IMR-90 (cell line): ENCODE measurements at regions not wholly inside any gene's neighbourhood (a gene's known extent, or its start where the extent isn't known, plus 50 kb on each side); places are given as distances from the start of the nearest gene placed in this dataset.

Experiments
- ATAC-seq: fragments of 200-7000 bp; cut with Tn5 transposase; 2 replicates; pipeline ENCODE4 v1.9.1; 2020; ENCODE audit warnings: low read depth, mild to moderate bottlenecking, moderate library complexity
- BruUV-seq: library from RNA; stranded (reverse); fragments of 400-500 nt; replicated peaks from 2 replicates; lab custom pipeline; 2021; lab: Mats Ljungman, UMichigan
- CTCF ChIA-PET: fragments of 300-600 bp; formaldehyde crosslinking; extraction: SDS; loops from one replicate; lab custom pipeline; 2021; ENCODE audit warnings: antibody characterized with exemption; lab: Yijun Ruan, JAX
- POLR2A ChIA-PET: fragments of 300-600 bp; sonication (Branson Sonifier 250); formaldehyde crosslinking; loops from one replicate; lab custom pipeline; 2022; ENCODE audit warnings: antibody characterized with exemption; ENCODE audit not compliant: unreplicated experiment; lab: Charles Lee
- DNase-seq: peaks from one replicate; pipeline ENCODE4 v3.0.0; 2013
- H2AFZ ChIP-seq: replicated peaks from 2 replicates; pipeline ENCODE3; 2013; ENCODE audit warnings: low read length, mild to moderate bottlenecking; ENCODE audit not compliant: poor library complexity
- H2AK5ac ChIP-seq: 2 replicates; pipeline ENCODE4 v1.6.1; 2013; ENCODE audit warnings: low read depth, low read length, inconsistent platforms
- H2AK9ac ChIP-seq: replicated peaks from 2 replicates; pipeline ENCODE3; 2013; ENCODE audit warnings: mild to moderate bottlenecking, low read depth, low read length, moderate library complexity; ENCODE audit not compliant: poor library complexity
- H2BK120ac ChIP-seq: 2 replicates; pipeline ENCODE4 v1.6.1; 2013; ENCODE audit warnings: low read depth, low read length, inconsistent platforms
- H2BK15ac ChIP-seq: 3 replicates; pipeline ENCODE4 v1.6.1; 2013; ENCODE audit warnings: low read depth, low read length, inconsistent platforms
- H2BK20ac ChIP-seq: 2 replicates; pipeline ENCODE4 v1.6.1; 2013; ENCODE audit warnings: low read depth, mild to moderate bottlenecking, inconsistent platforms, low read length, moderate library complexity
- H2BK5ac ChIP-seq: 2 replicates; pipeline ENCODE4 v1.6.1; 2013; ENCODE audit warnings: mild to moderate bottlenecking, low read depth, low read length, inconsistent platforms; ENCODE audit not compliant: poor library complexity, severe bottlenecking
- H3K14ac ChIP-seq: replicated peaks from 2 replicates; pipeline ENCODE4 v1.6.1; 2013; ENCODE audit warnings: low read depth, low read length, inconsistent platforms
- H3K18ac ChIP-seq: 2 replicates; pipeline ENCODE4 v1.6.1; 2013; ENCODE audit warnings: low read depth, low read length, control low read depth
- H3K23ac ChIP-seq: 2 replicates; pipeline ENCODE4 v1.6.1; 2013; ENCODE audit warnings: low read depth, low read length, inconsistent platforms
- H3K27ac ChIP-seq: 2 replicates; pipeline ENCODE4 v1.5.1; 2013; ENCODE audit warnings: mild to moderate bottlenecking, control low read depth, low read length; ENCODE audit not compliant: insufficient read depth
- H3K27me3 ChIP-seq: 2 replicates; pipeline ENCODE4 v1.6.1; 2013; ENCODE audit warnings: low read length; ENCODE audit not compliant: control insufficient read depth, insufficient read depth
- H3K36me3 ChIP-seq: 2 replicates; pipeline ENCODE4 v1.6.1; 2013; ENCODE audit warnings: low read length, mixed read lengths; ENCODE audit not compliant: control insufficient read depth, insufficient read depth
- H3K4ac ChIP-seq: 2 replicates; pipeline ENCODE4 v1.6.1; 2013; ENCODE audit warnings: low read depth, low read length, inconsistent platforms
- H3K4me1 ChIP-seq: 2 replicates; pipeline ENCODE4 v1.6.1; 2013; ENCODE audit warnings: low read length, mixed read lengths; ENCODE audit not compliant: control insufficient read depth, insufficient read depth
- H3K4me2 ChIP-seq: 2 replicates; pipeline ENCODE4 v1.6.1; 2013; ENCODE audit warnings: low read depth, mild to moderate bottlenecking, control low read depth, low read length, moderate library complexity
- H3K4me3 ChIP-seq: 2 replicates; pipeline ENCODE4 v1.5.1; 2013; ENCODE audit warnings: low read depth, mild to moderate bottlenecking, control low read depth, low read length, moderate library complexity; ENCODE audit not compliant: insufficient read depth
- H3K56ac ChIP-seq: 2 replicates; pipeline ENCODE4 v1.6.1; 2013; ENCODE audit warnings: low read length, inconsistent platforms; ENCODE audit not compliant: insufficient read depth; ENCODE audit errors: extremely low read depth
- H3K79me1 ChIP-seq, 2 experiments: 2 replicates each; pipeline ENCODE4 v1.6.1; 2013; ENCODE audit warnings: low read length in 2 of 2, inconsistent platforms in 1 of 2, low read depth in 1 of 2
- H3K9ac ChIP-seq: 2 replicates; pipeline ENCODE4 v1.6.1; 2013; ENCODE audit warnings: low read depth, low read length, control low read depth
- H3K9me1 ChIP-seq: 2 replicates; pipeline ENCODE4 v1.6.1; 2013; ENCODE audit warnings: low read length, inconsistent platforms; ENCODE audit not compliant: insufficient read depth
- H3K9me3 ChIP-seq: 2 replicates; pipeline ENCODE4 v1.6.1; 2013; ENCODE audit warnings: low read length; ENCODE audit not compliant: control insufficient read depth, insufficient read depth
- H4K20me1 ChIP-seq: 2 replicates; pipeline ENCODE4 v1.6.1; 2013; ENCODE audit warnings: low read length, inconsistent platforms; ENCODE audit not compliant: insufficient read depth
- H4K5ac ChIP-seq: 2 replicates; pipeline ENCODE4 v1.6.1; 2013; ENCODE audit warnings: mild to moderate bottlenecking, low read depth, low read length, control low read depth
- H4K8ac ChIP-seq, 2 experiments: 2 replicates each; pipeline ENCODE4 v1.6.1; 2013; ENCODE audit warnings: low read depth in 2 of 2, low read length in 2 of 2, control low read depth in 1 of 2, inconsistent platforms in 1 of 2
- H4K91ac ChIP-seq: 2 replicates; pipeline ENCODE4 v1.6.1; 2013; ENCODE audit warnings: low read depth, low read length, inconsistent platforms; ENCODE audit not compliant: insufficient read depth
- BHLHE40 ChIP-seq: fragments of 150-350 bp; IDR thresholded peaks from 2 replicates; pipeline ENCODE4 v1.6.1; 2016; ENCODE audit warnings: mild to moderate bottlenecking, low read depth, low read length
- CEBPB ChIP-seq: IDR thresholded peaks from 2 replicates; pipeline ENCODE4 v1.6.1; 2012; ENCODE audit warnings: low read depth, low read length, improper control_type of control experiment
- CHD1 ChIP-seq: IDR thresholded peaks from 2 replicates; pipeline ENCODE4 v1.6.1; 2012; ENCODE audit warnings: low read depth, low read length, improper control_type of control experiment
- CTCF ChIP-seq: conservative IDR thresholded peaks from 2 replicates; pipeline ENCODE4 v1.5.1; 2012; ENCODE audit warnings: mild to moderate bottlenecking, low read depth, low read length, improper control_type of control experiment
- ELK1 ChIP-seq: fragments of 150-350 bp; IDR thresholded peaks from 2 replicates; pipeline ENCODE4 v1.6.1; 2016; ENCODE audit warnings: low read depth, mild to moderate bottlenecking, low read length, moderate library complexity, borderline replicate concordance
- FOS ChIP-seq: fragments of 150-350 bp; IDR thresholded peaks from 2 replicates; pipeline ENCODE4 v1.6.1; 2016; ENCODE audit warnings: low read depth, low read length
- MAFK ChIP-seq: IDR thresholded peaks from 2 replicates; pipeline ENCODE4 v1.6.1; 2012; ENCODE audit warnings: low read depth, low read length, improper control_type of control experiment
- MAZ ChIP-seq: IDR thresholded peaks from 2 replicates; pipeline ENCODE4 v1.6.1; 2012; ENCODE audit warnings: low read depth, mild to moderate bottlenecking, low read length, improper control_type of control experiment, moderate library complexity, borderline replicate concordance
- MXI1 ChIP-seq: IDR thresholded peaks from 2 replicates; pipeline ENCODE4 v1.6.1; 2012; ENCODE audit warnings: low read depth, mild to moderate bottlenecking, low read length, moderate library complexity, borderline replicate concordance
- NFE2L2 ChIP-seq: fragments of 150-350 bp; IDR thresholded peaks from 2 replicates; pipeline ENCODE4 v1.6.1; 2016; ENCODE audit warnings: low read depth, mild to moderate bottlenecking, low read length
- POLR2A ChIP-seq: IDR thresholded peaks from 2 replicates; pipeline ENCODE4 v1.6.1; 2012; ENCODE audit warnings: mild to moderate bottlenecking, low read depth, low read length
- RAD21 ChIP-seq: IDR thresholded peaks from 2 replicates; pipeline ENCODE4 v1.6.1; 2012; ENCODE audit warnings: low read length, improper control_type of control experiment
- RCOR1 ChIP-seq: IDR thresholded peaks from 2 replicates; pipeline ENCODE4 v1.6.1; 2012; ENCODE audit warnings: mild to moderate bottlenecking, low read length, improper control_type of control experiment; ENCODE audit not compliant: insufficient replicate concordance
- RFX5 ChIP-seq: IDR thresholded peaks from 2 replicates; pipeline ENCODE4 v1.8.0; 2012; ENCODE audit warnings: low read depth, mild to moderate bottlenecking, low read length, moderate library complexity
- SMC3 ChIP-seq: fragments of 150-350 bp; IDR thresholded peaks from 2 replicates; pipeline ENCODE4 v1.6.1; 2016; ENCODE audit warnings: low read depth, mild to moderate bottlenecking, antibody characterized with exemption, low read length, moderate library complexity
- USF2 ChIP-seq: fragments of 150-350 bp; IDR thresholded peaks from 2 replicates; pipeline ENCODE4 v1.6.1; 2017; ENCODE audit warnings: mild to moderate bottlenecking, antibody characterized with exemption, low read length, low read depth
- WGBS, 2 experiments: methylation state at CpG; one replicate each; pipeline versions ENCODE4 v1.1.5 to v1.1.7; 2013; ENCODE audit warnings: missing lambda C conversion rate in 2 of 2; ENCODE audit not compliant: insufficient read length in 1 of 2; ENCODE audit errors: extremely low coverage in 2 of 2; 5-methylcytosine and 5-hydroxymethylcytosine counted together
- dilution Hi-C: fragments of 300-500 bp; cut with HindIII; formaldehyde crosslinking; loops from one replicate; pipeline ENCODE4 v1.14.3; 2018; ENCODE audit warnings: low sequenced_read_pairs; ENCODE audit not compliant: unreplicated experiment
- in situ Hi-C: fragments of 300-500 bp; cut with MboI; formaldehyde crosslinking; loops from 3 replicates; pipeline ENCODE4 v1.14.3; 2019; ENCODE audit warnings: low sequenced_read_pairs, inconsistent platforms, mixed read lengths
- intact Hi-C: fragments of 100-400 bp; cut with micrococcal nuclease; formaldehyde crosslinking; loops from 2 replicates; pipeline ENCODE4 v1.10.0; 2022

- POLR2A ChIA-PET: no interaction called here
- no peak for TF ChIP-seq USF2
- no peak for TF ChIP-seq ELK1
- no peak for TF ChIP-seq CEBPB
- no peak for TF ChIP-seq MAFK
- no peak for TF ChIP-seq BHLHE40
- no peak for TF ChIP-seq NFE2L2
- TF ChIP-seq CHD1: no peak
- no peak for TF ChIP-seq RCOR1
- no peak for TF ChIP-seq SMC3
- TF ChIP-seq RAD21: no peak
- TF ChIP-seq MXI1: no peak
- no peak for TF ChIP-seq RFX5
- no peak for TF ChIP-seq CTCF
- TF ChIP-seq POLR2A: no peak
- no peak for TF ChIP-seq MAZ
- no peak for TF ChIP-seq FOS
- no peak overlapping the region for H3K9ac ChIP-seq
- no peak overlapping the region for H4K8ac ChIP-seq
- in situ Hi-C loops: no loop called here
- no peak for ATAC-seq
- no peak overlapping the region for H3K4ac ChIP-seq
- H4K91ac ChIP-seq: no peak overlapping the region
- H3K79me1 ChIP-seq: peaks cover 0 to 7% of the 10 kb centered on the region in 2 experiments; a peak in 1 of 4 replicates
- H3K4me2 ChIP-seq: no peak overlapping the region
- H3K4me3 ChIP-seq: no peak overlapping the region
- no peak overlapping the region for H2BK5ac ChIP-seq
- WGBS, 2 experiments: no CpG with 5 or more reads among the region's 2 CpGs
- H3K56ac ChIP-seq: no peak overlapping the region
- H2BK15ac ChIP-seq: no peak overlapping the region
- H2AK9ac ChIP-seq: no peak overlapping the region
- no peak overlapping the region for H3K27ac ChIP-seq
- no peak overlapping the region for H3K23ac ChIP-seq
- no peak overlapping the region for H2BK120ac ChIP-seq
- no peaks in the 10 kb centered on the region for H3K36me3 ChIP-seq
- H3K4me1 ChIP-seq: peaks cover 3% of the 10 kb centered on the region
- DNase-seq: peak; percentile 54
- H4K20me1 ChIP-seq: no peaks in the 10 kb centered on the region
- no peak overlapping the region for H2AFZ ChIP-seq
- H3K18ac ChIP-seq: no peak overlapping the region
- H3K9me1 ChIP-seq: peaks cover 4% of the 10 kb centered on the region; the same call in 1 of the 2 replicates
- H2BK20ac ChIP-seq: no peak overlapping the region
- peaks cover 2% of the 10 kb centered on the region for H3K27me3 ChIP-seq
- CTCF ChIA-PET: no interaction called here
- no peaks in the 10 kb centered on the region; the same call in 1 of the 2 replicates for H3K9me3 ChIP-seq
- dilution Hi-C loops: no loop called here
- intact Hi-C loops: no loop called here
- H3K14ac ChIP-seq: no peak overlapping the region
- no peak overlapping the region for H2AK5ac ChIP-seq
- no TSS peak for BruUV-seq
- no peak overlapping the region for H4K5ac ChIP-seq
These were observed 54.2 kb upstream of the ATF3 start for GRCh38 chr1:212554401-212554800.
